AG08396 (cell line): ENCODE measurements at regions not wholly inside any gene's neighbourhood (a gene's known extent, or its start where the extent isn't known, plus 50 kb on each side); places are given as distances from the start of the nearest gene placed in this dataset.

Source experiments
- DNase-seq: peaks from one replicate; pipeline ENCODE4 v3.0.0; 2012; ENCODE audit warnings: low spot score, mixed read lengths

DNA sequence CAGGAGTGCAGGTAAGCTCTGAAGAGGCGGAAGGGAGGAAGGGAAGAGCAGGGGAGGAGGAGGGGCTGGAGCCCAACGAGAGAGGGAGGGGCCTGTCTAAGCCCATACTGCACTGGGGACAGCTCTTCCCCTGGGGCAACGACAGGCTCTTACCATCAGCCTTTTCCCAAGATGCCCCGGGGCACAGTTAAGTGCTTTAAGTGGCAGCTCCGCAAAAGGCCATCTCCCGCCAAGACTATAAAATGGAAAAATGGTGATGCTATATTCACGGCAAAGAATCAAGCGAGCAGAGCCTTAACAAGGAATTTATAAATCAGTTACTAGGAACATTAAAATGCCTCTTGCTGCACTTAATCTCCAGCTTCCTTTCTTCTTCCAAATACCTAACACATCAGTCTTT lies 110.2 kb upstream of the NLRP1 start:
- DNase-seq: no peak

DNA sequence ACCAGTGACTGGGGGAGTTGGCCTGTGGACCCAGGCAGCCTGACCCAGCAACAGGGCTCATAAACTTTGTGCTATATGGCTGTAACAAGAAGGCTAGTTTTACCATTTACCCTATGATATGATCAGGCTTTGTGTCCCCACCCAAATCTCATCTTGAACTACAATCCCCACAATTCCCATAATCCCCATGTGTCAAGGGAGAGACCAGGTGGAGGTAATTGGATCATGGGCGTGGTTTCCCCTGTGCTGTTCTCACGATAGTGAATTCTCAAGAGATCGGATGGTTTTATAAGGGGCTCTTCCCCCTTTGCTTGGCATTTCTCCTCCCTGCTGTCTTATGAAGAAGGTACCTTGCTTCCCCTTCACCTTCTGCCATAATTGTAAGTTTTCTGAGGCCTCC lies 111.2 kb upstream of the NLRP1 start:
- no peak for DNase-seq

DNA sequence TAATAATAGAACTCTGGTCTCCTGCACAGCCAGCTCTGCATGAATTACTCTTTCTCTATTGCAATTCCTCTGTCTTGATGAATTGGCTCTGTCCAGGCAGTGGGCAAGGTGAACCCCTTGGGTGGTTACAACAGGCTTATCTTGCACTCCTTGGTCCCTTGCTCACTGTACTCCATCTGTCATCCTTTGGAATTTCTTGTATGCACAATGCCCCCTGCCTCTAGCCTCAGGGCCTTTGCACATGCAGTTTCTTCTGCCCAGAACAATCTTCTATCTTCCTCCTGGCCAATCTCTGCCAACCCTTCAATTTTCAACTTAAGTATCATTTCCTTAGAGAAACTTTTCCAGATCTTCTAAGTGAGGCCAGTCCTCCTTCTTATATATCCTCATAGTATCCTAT lies 114.7 kb upstream of the NLRP1 start:
- DNase-seq: no peak

DNA sequence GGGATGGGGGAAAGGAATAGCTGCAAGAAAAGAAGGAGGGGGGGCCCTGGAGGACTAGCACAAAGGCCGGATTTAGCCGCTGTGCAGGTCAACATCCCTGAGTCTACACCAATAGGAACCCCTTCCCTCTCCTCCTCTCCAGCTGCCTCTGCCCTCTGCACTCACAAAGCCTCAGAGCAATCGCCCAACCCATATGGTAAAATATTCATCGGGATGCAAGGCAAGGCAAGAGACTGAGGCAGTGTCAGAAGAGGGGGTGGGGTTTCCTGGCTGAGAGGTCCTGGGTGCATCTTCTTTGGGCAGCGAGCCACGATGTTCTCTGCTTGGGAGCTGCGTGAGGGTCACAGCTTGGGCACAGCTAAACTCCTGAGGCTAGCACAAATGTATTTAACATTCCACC lies 115.5 kb upstream of the NLRP1 start:
- DNase-seq: no peak

DNA sequence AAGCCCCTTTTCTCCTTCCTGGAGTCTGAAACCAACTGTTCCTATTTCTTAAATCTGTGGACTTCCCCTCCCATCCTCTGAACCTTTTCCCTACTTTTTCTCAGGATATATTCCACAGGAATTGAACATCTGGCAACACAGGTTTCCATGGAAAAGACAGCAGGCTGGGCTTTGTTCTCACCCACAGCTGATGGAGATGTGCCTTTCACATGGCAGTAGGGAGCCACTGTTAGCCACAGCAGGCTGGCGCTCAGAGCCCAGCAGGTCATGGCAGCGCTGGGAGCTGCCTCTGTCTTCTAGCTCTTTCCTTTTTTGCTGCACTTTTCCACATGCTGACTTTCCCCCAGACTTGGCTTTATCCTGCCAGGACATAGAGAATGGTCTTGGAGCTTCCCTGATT lies 116.4 kb upstream of the NLRP1 start:
- no peak for DNase-seq

DNA sequence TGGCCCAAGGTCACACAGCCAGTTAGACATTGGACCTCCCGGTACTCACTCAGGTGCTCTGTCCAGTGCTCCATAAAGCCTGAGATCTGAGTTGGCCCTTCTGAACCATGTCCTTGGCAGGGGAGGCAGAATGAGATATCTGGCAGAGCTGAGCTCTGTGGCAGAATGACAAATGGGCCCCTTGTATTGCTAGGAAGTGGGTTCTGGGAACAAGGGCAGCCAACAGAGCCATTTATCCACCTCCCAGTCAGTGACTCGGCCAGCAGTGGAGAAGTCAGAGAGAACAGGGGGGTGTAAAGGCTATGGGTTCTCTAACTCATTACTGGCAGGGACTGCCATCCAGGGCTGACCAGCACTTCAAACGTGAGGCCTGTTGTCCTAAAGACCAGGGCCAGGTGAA lies 117.1 kb upstream of the NLRP1 start:
- no peak for DNase-seq

DNA sequence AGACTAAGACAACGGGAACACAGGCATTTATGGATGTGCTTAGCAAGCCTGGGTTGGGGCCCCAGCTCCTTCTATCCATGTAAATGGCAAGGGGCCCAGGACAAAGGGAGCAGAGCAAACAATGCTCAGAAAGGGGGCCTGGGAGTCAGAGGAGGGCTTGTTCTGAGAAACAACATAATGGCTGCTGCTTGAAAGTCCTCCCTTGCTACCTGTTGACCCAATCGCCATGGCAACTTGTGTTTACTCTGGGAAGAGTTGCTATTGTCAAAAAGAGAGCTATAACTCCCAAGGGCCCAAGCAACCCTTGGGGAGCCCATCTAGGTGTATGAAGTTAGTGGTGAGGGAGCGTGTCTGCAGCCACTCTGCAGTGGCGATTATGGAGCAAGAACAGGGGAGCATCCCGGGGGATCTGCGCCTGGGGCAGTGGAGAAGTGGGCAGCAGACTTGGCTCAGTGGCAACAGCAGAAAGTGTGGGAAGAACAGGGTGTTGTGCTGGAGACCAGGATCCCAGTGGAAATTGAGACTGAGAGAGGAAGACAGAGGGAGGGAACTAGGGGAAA lies 118.7 kb upstream of the NLRP1 start:
- DNase-seq: no peak

DNA sequence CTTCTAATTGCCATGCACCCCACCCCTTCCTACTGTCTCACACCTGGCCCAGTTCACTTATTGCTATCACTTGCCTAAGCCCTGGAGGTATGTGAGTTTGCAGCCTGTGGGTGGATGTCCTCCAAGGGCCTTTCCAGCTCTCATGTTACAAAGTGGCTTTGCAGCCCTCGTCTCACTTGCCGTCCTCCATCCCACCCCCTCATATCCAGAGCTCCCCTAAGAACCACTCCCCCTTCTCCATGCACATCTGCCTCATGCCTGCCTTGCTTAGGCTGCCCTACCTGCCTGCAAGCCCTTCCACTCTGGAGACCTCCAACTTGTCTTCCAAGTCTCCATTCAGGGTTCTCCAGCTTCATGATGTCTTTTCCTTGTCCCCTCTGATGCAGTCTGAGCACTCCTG lies 119.4 kb upstream of the NLRP1 start:
- no peak for DNase-seq

DNA sequence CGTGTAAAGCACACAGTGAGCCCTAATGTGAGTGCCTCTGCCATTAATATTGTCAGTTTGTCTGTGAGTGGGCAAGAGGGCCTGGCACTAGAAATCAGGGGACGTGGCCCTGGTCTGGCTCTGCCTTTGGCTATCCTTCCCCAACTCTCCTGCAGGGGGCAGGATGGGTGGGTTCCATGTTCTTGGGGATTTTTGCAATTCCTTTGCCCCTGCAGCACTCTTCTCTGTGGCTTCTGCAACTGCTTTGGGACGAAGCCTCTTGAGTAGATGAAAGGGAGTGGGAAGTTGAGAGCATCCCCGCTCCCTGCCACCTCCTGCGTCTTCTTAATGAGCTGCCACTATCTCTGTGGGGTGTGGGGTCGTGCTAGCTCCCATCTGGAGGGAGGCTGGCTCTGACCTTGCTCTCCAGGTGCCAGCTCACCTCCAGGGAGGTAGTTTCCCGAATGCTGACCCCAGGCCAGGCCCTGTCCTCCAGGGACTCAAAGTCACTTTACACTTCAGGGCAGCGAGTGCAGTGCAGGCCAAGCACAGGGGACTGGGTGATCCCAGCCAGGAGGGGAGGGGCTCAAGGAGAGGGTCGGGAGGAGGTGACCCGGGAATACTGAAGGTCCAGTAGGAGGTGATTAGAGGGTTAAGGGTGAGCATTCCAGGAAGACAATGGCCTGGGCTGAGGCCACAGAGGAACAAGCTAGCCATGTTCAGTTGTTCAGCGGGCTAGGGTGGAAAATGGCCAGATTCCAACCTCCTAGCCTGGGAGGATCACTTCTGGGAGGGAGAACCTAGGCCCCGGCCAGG lies 121.0 kb upstream of the NLRP1 start:
- peak; percentile 35 for DNase-seq

DNA sequence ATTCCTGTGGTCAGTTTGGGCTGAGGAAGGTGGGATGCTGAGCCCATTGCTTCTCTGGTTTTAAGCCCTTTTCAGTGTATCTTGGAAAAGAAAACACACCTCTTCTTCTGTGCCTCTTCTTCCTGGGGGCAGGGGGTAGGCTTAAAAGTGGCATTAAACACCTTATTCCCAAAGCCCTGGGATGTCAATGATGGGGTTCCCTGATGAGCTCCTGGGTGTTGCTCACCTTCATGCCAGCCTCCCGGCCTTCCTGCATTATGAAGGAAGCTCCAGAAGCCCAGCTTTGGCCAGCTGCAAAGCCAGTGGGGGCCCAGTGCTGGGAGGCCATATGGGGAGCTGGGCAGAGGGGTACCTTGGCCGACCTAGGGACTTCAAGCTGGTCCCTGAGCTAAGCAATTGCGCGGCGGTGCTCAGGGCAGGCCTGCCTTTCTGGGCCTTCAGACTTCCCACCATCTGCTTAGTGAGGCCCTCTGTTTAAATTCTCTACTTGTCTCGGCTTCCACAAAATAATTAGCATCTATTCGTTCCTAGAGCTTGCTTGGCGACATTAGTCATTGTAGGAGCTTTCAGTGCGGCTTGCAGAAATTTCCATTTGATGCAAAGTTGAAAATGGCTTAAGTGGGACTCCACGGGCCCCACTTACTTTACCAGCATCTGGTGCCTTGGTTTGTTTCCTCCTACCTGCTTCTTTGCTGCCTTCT lies 121.7 kb upstream of the NLRP1 start:
- no peak for DNase-seq

DNA sequence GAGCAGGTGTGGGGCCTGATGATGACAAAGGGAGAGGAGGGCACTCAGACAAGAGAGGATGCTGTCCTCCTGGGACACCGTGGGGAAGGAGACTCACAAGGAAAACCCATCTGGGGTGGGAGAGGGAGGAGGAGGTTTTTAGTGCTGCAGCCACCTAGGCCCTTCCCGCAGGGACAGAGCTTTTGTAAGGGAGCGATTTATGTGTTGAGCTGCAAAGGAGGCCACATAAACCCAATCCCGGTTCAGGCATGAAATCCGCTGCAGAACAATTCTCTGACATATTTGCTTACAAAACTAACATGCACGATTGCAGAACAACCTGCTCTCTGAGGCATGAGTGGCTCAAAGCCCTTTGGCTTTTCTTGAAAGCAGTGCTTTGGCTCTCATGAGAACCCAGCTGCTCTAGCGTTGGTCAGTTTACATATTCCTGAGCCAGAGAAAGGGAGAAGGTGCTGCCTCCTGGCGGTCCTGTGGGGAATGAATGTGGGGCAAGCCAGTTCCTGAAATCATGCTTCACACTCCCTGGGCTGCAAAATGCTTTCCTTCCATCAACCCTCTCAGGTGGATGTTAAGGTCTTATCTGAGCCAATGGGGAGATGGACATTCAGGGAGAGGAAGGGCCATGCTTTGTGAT lies 122.4 kb upstream of the NLRP1 start:
- peak; percentile 81 for DNase-seq

DNA sequence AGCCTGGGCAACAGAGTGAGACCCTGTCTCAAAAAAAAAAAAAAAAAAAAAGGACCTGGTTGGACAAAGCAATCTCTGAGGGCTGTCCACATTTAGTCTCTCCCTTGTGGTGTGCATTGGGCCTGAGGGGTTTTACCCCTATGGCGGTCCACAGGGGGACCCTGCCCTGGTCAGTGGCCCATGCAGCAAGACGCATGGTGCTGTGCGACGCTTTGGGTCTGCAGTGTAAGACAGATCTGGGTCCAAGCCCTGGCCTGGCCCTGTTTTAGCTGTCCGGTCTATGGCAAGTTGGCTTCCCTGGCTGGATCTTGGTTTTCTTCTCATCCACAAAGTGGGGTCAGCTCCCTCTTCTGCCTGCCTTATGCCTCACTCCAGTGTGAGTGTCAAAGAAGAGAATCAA lies 123.2 kb upstream of the NLRP1 start:
- DNase-seq: no peak

DNA sequence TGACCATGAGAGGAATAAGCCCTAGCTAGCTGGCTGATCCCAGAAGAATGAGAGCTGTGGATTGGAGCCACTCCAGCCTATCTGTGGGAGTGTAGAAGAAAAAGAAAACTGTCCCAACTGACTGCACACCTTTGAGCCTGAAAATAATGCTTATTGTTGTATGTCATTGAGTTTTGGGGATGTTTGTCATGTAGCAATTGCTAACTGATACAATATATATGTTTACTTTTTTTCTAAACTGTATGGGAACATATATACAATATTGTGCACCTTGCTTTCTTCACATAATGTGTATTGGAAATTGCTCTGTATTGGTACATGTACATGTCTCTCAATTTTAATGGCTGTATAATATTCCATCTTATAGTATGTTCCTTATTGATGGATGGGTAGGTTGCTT lies 124.0 kb upstream of the NLRP1 start:
- DNase-seq: no peak

DNA sequence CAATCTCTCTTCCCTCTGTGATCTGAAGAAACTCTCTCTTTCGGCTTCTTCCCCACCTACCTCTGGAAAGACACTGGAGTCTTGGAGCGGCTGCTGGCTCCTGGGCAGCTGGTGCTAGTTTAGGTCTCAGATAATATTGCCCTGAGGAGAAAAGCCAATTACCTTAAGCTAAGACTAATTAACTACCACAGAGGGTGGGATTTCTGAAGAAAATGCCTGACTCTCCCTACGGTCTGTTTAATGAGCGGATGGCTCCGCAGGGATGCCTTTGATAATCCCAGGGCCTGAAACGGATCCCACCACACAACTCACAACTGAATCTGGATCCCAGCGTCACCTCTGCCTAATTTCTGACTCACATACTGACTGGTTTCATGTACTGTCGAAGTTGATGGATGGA lies 127.0 kb upstream of the NLRP1 start:
- no peak for DNase-seq

DNA sequence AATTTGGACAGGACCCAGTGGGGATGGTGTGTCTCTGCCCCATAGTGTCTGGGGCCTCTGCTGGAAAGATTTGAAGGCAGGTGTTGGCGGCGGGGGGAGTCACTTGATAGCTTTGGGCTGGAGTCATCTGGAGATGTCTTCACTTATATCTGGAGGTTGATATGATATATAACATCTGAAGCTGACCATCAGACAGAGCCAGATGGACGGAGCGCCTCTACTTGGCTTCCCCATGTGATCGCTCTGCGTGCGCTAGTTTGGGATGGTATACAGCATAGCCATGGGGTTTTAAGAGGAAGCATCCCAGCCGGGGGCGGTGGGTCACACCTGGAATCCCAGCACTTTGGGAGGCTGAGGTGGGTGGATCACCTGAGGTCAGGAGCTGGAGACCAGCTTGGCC lies 130.7 kb upstream of the NLRP1 start:
- no peak for DNase-seq

DNA sequence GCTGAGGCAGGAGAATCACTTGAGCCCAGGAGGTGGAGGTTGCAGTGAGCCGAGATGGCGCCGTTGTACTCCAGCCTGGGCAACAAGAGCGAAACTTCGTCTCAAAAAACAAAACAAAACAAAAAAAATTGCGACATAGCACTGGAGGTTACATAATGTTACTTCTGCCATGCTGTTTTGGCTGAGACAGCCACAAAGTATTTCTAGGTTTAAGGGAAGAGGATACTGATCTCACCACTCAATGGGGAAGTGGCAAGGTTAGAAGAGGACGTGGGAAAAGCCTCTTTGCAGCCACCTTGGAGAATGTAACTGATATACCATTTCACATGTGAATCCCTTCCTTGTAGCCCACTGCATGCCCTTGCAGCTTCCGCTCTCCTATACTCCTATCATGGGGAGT lies 131.2 kb upstream of the NLRP1 start:
- DNase-seq: no peak

DNA sequence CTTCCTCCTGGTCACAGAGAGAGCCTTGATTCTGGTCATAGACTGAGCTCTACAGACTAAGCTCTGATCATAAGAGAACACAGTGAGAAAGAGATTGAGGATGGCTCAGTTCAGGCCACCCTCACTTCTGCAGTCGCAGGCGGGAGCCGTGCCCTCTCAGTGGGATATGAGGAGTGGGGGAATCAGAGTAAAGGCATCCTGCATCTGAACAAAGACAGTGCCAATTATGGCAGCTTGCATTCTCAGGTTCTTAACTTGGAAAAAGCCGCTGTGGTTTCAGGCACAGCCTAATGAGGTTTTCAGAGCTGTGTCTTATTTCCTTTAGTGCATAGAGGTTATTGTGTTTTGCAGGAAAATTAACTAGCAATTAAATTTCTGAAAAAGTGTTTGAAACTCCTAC lies 134.4 kb upstream of the NLRP1 start:
- no peak for DNase-seq

DNA sequence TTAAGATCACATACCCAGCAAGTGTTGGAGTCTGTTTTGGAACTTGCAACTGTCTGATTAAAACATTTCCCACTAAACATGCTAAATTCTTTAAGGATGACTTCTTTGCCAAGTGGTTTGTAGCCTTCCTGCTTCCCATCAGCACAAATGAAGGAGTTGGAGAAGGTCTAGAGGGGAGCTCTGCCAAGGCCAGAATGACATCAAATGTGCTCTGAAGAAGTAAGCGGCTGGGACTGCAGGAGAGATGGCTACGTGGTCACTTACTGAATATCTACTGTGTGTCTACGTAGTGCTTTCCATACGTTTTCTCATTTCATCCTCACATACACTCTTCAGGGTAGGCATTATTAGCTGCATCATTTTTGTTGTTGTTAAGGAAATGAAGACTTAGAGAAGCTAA lies 135.7 kb upstream of the NLRP1 start:
- no peak for DNase-seq

DNA sequence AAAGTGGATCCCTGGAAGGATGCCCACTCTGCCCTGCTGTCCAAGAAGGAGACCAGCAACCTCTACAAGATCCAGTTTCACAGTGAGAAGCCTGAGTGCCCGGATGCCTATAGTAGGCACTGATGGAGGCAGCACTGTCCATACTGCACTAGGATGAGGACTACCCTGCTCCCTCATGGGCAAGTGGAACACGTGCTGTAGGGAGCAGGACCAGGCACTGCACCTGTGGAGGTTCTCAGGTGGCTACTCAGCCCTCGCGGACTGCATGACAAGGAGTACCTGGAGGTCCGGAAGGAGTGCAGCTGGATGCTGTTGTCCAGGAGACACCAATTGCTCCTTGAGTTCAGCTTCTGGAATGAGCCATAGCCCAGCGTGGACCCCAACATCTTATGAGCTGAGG lies 146.1 kb upstream of the NLRP1 start:
- no peak for DNase-seq

DNA sequence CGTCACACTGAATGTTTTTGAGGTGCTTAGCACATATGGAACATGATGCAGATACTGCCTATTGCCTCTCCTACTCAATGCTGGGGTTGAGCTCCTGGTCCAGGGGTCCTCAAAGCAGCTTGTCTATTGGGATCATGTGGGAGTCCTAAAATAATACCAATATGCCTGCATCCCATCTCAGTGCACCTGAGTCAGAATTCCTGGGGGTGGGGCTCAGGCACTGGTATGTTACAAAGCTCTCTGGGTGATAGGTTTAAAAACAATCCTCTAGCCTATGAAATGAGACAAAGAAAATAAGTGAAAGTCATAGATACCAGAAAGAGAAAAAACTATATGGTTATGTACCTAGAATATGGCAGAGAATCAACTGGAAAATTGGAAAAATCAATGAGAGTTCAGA lies 156.6 kb upstream of the NLRP1 start:
- DNase-seq: no peak

DNA sequence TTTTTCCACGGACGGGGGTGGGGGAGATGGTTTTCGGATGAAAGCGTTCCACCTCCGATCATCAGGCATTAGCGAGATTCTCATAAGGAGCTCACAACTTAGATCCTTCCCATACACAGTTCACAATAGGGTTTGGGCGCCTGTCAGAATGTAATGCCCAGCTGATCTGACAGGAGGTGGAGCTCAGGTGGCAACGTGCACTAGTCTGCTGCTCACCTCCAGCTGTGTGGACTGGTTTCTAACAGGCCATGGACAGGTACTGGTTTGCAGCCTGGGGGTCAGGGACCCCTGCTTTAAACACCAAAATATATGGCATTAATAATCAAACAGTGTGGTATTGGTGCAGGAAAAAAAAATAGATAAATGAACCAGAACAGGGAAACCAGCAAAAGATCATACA lies 157.5 kb upstream of the NLRP1 start:
- no peak for DNase-seq

DNA sequence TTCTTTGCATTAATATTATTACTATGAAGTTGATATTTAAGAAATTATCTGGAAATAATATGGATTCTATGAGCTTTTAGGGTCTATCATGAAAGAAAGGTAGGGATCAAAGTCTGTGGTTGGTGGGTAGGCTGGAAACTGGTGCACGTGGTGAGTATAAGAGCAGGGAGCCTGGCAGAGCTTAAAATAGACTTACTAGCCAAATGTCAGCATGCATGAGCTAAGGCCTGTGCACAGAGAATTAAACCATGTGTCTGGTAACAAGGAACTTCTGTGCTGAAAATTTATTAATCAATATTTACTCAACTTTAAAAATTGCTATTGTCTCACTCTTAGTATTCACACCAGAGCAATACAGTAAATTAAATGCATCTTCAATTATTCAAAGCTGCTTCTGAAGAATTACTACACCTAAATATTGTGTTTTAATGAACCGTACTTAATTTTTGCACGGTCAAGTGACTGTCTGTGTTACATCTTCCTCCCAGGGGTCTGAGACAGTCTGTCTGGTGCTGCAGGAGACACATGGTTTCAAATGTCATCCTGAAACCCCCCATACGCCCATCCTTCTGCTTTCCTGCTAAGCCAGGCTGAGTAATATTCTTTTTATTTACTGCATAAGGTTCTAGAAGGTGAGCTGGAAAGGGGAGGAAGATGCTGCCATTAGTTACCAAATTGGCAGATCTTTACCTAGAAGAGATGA lies 161.0 kb upstream of the NLRP1 start:
- DNase-seq: no peak

DNA sequence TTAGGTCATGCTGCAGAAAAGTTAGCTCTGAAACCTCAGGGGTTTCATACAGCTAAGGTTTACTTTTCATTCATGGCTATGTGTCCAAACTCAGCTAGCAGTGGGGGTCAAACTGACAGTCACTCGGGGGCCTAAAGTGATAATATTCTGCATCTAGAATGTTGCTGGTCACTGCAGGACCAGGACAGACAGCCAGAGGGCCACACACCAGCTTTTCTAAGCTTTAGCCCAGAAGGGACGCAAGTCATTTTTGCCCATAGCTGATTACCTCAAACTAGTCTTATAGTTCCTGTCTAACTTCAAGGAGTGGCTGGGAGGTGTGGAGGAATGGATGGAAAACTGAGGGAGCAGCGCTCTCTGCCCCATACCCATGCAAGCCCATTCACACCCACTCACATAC lies 163.0 kb upstream of the NLRP1 start:
- no peak for DNase-seq
